ENCODE measurements at regions not wholly inside any gene's neighbourhood (a gene's known extent, or its start where the extent isn't known, plus 50 kb on each side); places are given as distances from the start of the nearest gene placed in this dataset.

DNA sequence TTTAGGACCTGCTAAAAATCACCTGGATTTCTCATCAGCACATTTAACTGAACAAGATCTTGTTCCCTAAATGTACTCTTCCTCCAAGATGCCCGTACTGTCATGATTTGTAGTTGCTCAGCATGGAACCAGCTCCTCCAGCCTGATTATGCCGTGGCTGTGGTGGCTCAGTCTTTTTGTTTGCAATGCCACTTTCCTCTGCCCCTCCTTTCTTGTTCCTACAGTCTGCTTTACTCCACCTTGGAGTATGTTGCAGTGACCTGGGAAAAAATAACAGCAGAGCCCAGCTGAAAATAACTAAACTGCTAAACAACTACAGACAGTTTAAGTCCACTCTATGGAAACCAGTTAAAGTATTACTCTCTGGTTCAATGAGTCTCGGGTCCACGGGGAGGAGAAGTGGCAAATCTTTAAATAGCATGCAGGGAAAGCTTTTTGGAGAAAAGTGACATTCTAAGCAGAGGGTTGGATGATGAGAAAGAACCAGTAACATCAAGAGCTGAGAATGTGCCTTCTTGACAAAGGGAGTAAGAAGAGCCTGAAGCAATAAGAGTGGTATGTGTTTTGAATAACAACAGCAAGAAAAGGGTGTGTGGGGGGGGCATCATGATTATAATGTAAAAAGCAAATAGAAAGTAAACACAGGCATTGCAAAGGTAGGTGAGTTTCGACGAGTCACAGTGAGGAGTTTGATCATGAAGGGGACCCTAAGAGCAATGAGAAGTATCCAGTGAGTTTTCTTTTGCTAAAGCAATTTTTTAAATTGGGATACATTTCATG, 225.7 kb downstream of the TMX3 start (continued):
- TF ChIP-seq, protein P1, sequence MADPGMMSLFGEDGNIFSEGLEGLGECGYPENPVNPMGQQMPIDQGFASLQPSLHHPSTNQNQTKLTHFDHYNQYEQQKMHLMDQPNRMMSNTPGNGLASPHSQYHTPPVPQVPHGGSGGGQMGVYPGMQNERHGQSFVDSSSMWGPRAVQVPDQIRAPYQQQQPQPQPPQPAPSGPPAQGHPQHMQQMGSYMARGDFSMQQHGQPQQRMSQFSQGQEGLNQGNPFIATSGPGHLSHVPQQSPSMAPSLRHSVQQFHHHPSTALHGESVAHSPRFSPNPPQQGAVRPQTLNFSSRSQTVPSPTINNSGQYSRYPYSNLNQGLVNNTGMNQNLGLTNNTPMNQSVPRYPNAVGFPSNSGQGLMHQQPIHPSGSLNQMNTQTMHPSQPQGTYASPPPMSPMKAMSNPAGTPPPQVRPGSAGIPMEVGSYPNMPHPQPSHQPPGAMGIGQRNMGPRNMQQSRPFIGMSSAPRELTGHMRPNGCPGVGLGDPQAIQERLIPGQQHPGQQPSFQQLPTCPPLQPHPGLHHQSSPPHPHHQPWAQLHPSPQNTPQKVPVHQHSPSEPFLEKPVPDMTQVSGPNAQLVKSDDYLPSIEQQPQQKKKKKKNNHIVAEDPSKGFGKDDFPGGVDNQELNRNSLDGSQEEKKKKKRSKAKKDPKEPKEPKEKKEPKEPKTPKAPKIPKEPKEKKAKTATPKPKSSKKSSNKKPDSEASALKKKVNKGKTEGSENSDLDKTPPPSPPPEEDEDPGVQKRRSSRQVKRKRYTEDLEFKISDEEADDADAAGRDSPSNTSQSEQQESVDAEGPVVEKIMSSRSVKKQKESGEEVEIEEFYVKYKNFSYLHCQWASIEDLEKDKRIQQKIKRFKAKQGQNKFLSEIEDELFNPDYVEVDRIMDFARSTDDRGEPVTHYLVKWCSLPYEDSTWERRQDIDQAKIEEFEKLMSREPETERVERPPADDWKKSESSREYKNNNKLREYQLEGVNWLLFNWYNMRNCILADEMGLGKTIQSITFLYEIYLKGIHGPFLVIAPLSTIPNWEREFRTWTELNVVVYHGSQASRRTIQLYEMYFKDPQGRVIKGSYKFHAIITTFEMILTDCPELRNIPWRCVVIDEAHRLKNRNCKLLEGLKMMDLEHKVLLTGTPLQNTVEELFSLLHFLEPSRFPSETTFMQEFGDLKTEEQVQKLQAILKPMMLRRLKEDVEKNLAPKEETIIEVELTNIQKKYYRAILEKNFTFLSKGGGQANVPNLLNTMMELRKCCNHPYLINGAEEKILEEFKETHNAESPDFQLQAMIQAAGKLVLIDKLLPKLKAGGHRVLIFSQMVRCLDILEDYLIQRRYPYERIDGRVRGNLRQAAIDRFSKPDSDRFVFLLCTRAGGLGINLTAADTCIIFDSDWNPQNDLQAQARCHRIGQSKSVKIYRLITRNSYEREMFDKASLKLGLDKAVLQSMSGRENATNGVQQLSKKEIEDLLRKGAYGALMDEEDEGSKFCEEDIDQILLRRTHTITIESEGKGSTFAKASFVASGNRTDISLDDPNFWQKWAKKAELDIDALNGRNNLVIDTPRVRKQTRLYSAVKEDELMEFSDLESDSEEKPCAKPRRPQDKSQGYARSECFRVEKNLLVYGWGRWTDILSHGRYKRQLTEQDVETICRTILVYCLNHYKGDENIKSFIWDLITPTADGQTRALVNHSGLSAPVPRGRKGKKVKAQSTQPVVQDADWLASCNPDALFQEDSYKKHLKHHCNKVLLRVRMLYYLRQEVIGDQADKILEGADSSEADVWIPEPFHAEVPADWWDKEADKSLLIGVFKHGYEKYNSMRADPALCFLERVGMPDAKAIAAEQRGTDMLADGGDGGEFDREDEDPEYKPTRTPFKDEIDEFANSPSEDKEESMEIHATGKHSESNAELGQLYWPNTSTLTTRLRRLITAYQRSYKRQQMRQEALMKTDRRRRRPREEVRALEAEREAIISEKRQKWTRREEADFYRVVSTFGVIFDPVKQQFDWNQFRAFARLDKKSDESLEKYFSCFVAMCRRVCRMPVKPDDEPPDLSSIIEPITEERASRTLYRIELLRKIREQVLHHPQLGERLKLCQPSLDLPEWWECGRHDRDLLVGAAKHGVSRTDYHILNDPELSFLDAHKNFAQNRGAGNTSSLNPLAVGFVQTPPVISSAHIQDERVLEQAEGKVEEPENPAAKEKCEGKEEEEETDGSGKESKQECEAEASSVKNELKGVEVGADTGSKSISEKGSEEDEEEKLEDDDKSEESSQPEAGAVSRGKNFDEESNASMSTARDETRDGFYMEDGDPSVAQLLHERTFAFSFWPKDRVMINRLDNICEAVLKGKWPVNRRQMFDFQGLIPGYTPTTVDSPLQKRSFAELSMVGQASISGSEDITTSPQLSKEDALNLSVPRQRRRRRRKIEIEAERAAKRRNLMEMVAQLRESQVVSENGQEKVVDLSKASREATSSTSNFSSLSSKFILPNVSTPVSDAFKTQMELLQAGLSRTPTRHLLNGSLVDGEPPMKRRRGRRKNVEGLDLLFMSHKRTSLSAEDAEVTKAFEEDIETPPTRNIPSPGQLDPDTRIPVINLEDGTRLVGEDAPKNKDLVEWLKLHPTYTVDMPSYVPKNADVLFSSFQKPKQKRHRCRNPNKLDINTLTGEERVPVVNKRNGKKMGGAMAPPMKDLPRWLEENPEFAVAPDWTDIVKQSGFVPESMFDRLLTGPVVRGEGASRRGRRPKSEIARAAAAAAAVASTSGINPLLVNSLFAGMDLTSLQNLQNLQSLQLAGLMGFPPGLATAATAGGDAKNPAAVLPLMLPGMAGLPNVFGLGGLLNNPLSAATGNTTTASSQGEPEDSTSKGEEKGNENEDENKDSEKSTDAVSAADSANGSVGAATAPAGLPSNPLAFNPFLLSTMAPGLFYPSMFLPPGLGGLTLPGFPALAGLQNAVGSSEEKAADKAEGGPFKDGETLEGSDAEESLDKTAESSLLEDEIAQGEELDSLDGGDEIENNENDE (IDR thresholded peaks at IDR 0.05; ENCODE audit: insufficient replicate concordance, low read length): peak; percentile 77
- TF ChIP-seq BCL11A (IDR thresholded peaks at IDR 0.05; ENCODE audit: low read depth in 2 of 2, low read length in 2 of 2): no peak
- no peak for TF ChIP-seq MAFK (IDR thresholded peaks at IDR 0.05; ENCODE audit: low read depth, low read length)
- no peak for TF ChIP-seq HDAC6 (IDR thresholded peaks at IDR 0.05; ENCODE audit: low read depth, low read length)
- TF ChIP-seq SIX5 (IDR thresholded peaks at IDR 0.05; ENCODE audit: low read depth, low read length): no peak
- peak; percentile 67 for TF ChIP-seq POU5F1 (IDR thresholded peaks at IDR 0.05; ENCODE audit: low read depth, low read length)
- no peak for TF ChIP-seq YY1 (IDR thresholded peaks at IDR 0.05; ENCODE audit: low read depth, low read length)
- TF ChIP-seq CBX5 (IDR thresholded peaks at IDR 0.05; ENCODE audit: low read depth, low read length): no peak
- TF ChIP-seq TEAD4 (IDR thresholded peaks at IDR 0.05; ENCODE audit: low read depth, low read length): peak; percentile 37; the same call in 1 of the 2 replicates
- TF ChIP-seq, protein P2, sequence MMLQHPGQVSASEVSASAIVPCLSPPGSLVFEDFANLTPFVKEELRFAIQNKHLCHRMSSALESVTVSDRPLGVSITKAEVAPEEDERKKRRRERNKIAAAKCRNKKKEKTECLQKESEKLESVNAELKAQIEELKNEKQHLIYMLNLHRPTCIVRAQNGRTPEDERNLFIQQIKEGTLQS (IDR thresholded peaks at IDR 0.05; ENCODE audit: insufficient read depth, low read depth, low read length): no peak
- no peak for TF ChIP-seq TAF7 (optimal IDR thresholded peaks at IDR 0.05; ENCODE audit: borderline replicate concordance, low read depth, low read length)
